ENCODE measurements at regions not wholly inside any gene's neighbourhood (a gene's known extent, or its start where the extent isn't known, plus 50 kb on each side); places are given as distances from the start of the nearest gene placed in this dataset.
"Not testable (repeated sequence)": the region's sequence is repeated elsewhere in the genome, so short reads cannot be mapped to it uniquely, and the experiment has no call there.

DNA sequence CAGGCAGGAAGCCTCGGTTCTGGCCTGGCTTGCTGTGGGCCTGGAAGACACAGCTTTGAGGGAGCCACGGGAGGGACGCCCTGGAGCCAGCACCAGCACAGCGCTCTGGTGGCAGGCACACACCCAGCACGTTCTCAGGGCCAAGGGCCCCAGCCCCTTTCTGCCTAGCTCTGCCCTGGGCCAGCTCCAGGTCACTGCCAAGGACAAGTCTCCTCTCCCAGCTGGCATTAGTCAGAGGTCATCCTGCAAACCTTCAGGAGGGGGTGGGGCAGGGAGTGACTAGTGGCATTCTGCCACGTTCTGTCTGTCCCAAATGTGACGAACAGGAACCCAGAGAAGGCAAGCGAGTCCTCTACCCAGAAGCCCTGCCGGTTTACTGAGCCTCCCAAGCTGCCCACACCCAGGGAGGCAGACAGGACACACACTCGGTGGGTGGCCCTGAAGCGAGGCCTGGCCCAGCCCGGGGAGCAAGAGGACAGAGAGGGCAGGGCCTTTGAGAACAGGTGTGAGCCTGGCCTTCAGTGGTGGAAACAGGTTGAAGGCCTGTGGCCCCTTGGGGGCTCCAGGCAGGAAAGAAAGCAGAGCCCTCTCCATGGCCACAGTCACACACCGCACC, 528.0 kb downstream of the TP53TG3F start:
- TF ChIP-seq, protein P1, sequence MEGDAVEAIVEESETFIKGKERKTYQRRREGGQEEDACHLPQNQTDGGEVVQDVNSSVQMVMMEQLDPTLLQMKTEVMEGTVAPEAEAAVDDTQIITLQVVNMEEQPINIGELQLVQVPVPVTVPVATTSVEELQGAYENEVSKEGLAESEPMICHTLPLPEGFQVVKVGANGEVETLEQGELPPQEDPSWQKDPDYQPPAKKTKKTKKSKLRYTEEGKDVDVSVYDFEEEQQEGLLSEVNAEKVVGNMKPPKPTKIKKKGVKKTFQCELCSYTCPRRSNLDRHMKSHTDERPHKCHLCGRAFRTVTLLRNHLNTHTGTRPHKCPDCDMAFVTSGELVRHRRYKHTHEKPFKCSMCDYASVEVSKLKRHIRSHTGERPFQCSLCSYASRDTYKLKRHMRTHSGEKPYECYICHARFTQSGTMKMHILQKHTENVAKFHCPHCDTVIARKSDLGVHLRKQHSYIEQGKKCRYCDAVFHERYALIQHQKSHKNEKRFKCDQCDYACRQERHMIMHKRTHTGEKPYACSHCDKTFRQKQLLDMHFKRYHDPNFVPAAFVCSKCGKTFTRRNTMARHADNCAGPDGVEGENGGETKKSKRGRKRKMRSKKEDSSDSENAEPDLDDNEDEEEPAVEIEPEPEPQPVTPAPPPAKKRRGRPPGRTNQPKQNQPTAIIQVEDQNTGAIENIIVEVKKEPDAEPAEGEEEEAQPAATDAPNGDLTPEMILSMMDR (IDR thresholded peaks at IDR 0.05): not testable (repeated sequence)
- TF ChIP-seq, protein P2, sequence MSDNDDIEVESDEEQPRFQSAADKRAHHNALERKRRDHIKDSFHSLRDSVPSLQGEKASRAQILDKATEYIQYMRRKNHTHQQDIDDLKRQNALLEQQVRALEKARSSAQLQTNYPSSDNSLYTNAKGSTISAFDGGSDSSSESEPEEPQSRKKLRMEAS (IDR thresholded peaks at IDR 0.05; ENCODE audit: low read depth): not testable (repeated sequence)
- TF ChIP-seq POLR2AphosphoS5 (IDR thresholded peaks at IDR 0.05; ENCODE audit: low read depth, low read length); RAD21 (IDR thresholded peaks at IDR 0.05; ENCODE audit: low read length); SMC3 (IDR thresholded peaks at IDR 0.05; ENCODE audit: low read depth, low read length); JUND (IDR thresholded peaks at IDR 0.05); EP300 (IDR thresholded peaks at IDR 0.05; ENCODE audit: borderline replicate concordance in 1 of 2, low read depth in 1 of 2, low read length in 1 of 2); TCF12 (IDR thresholded peaks at IDR 0.05); GABPA (IDR thresholded peaks at IDR 0.05; ENCODE audit: low read depth); RCOR1 (IDR thresholded peaks at IDR 0.05; ENCODE audit: low read length); MXI1 (IDR thresholded peaks at IDR 0.05; ENCODE audit: low read depth, low read length); GATA2 (CRISPR knock-in tag; IDR thresholded peaks at IDR 0.05); FOXJ3 (CRISPR knock-in tag; IDR thresholded peaks at IDR 0.05): not testable (repeated sequence)
